RCC 7860 (cell line): ENCODE measurements at regions not wholly inside any gene's neighbourhood (a gene's known extent, or its start where the extent isn't known, plus 50 kb on each side); places are given as distances from the start of the nearest gene placed in this dataset.
"Not testable (repeated sequence)": the region's sequence is repeated elsewhere in the genome, so short reads cannot be mapped to it uniquely, and the experiment has no call there.

Experiments
- DNase-seq: peaks from one replicate; pipeline ENCODE4 v3.0.0-alpha.2; 2015; ENCODE audit warnings: low spot score
- FAIRE-seq: peaks from 2 replicates; lab custom pipeline; 2012; peaks lifted over from hg19 to GRCh38; lab: Jason Lieb, UNC

- DNase-seq (no peak), FAIRE-seq (no peak)
Measured at GRCh38 chr12:41697161-41697560, 447.5 kb downstream of the GXYLT1 start.

GRCh38 chr12:41684997-41685396, 459.7 kb downstream of the GXYLT1 start:
- DNase-seq (no peak), FAIRE-seq (no peak)

- FAIRE-seq (no peak), DNase-seq (no peak)
Measured at GRCh38 chr12:41683513-41684240, 461.0 kb downstream of the GXYLT1 start.

GRCh38 chr12:41683023-41683422, 461.7 kb downstream of the GXYLT1 start:
- FAIRE-seq = no peak
- DNase-seq = no peak

GRCh38 chr12:41681898-41682297, 462.8 kb downstream of the GXYLT1 start:
- no peak for FAIRE-seq
- no peak for DNase-seq

- DNase-seq (no peak), FAIRE-seq (no peak)
Measured at GRCh38 chr12:41680155-41680554, 464.5 kb downstream of the GXYLT1 start.

GRCh38 chr12:41663598-41664265, 475.6 kb downstream of the PDZRN4 start:
- FAIRE-seq = no peak
- DNase-seq = peak; percentile 8

GRCh38 chr12:41661141-41661765, 473.1 kb downstream of the PDZRN4 start:
- DNase-seq (no peak), FAIRE-seq (no peak)

GRCh38 chr12:41656454-41656853, 468.3 kb downstream of the PDZRN4 start:
- DNase-seq (no peak), FAIRE-seq (no peak)

GRCh38 chr12:41653386-41654326, 465.5 kb downstream of the PDZRN4 start:
- DNase-seq (no peak), FAIRE-seq (no peak)

- DNase-seq (no peak), FAIRE-seq (no peak)
Measured at GRCh38 chr12:41652981-41653380, 464.9 kb downstream of the PDZRN4 start.

- FAIRE-seq = no peak
- no peak for DNase-seq
Measured at GRCh38 chr12:41645624-41646023, 457.5 kb downstream of the PDZRN4 start.

GRCh38 chr12:41642808-41643207, 454.7 kb downstream of the PDZRN4 start:
- DNase-seq, FAIRE-seq: not testable (repeated sequence)

GRCh38 chr12:41636653-41637052, 448.5 kb downstream of the PDZRN4 start:
- FAIRE-seq = no peak
- DNase-seq = no peak

- FAIRE-seq = no peak
- DNase-seq = no peak
Measured at GRCh38 chr12:41635626-41636364, 447.7 kb downstream of the PDZRN4 start.

- no peak for DNase-seq
- FAIRE-seq = no peak
Measured at GRCh38 chr12:41634091-41634490, 446.0 kb downstream of the PDZRN4 start.

GRCh38 chr12:41629611-41630010, 441.5 kb downstream of the PDZRN4 start:
- DNase-seq = no peak
- FAIRE-seq = no peak

- FAIRE-seq = no peak
- no peak for DNase-seq
Measured at GRCh38 chr12:41627476-41627875, 439.4 kb downstream of the PDZRN4 start.

GRCh38 chr12:41624571-41624970, 436.5 kb downstream of the PDZRN4 start:
- FAIRE-seq (no peak), DNase-seq (no peak)
